ENCODE measurements at regions not wholly inside any gene's neighbourhood (a gene's known extent, or its start where the extent isn't known, plus 50 kb on each side); places are given as distances from the start of the nearest gene placed in this dataset.

DNA sequence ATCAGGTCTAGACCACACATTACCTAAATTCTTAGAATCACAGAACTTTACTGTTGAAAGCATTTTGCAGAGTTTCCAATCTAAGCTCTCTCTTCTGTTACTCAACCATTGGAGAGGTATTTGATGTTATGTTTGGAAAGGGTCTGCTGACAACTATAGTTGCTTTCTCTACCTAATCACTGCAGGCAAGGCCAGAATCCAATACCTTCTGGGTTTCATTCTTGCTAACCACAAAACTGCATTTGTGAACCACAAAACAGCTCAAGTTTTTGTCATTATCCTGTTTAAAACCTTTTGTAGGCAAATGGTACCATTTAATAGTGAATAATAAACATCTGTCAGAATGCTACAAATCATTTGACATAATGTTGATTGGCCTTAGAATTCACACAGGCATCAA, 380.1 kb downstream of the GASK1B start:
- TF ChIP-seq, protein P1, sequence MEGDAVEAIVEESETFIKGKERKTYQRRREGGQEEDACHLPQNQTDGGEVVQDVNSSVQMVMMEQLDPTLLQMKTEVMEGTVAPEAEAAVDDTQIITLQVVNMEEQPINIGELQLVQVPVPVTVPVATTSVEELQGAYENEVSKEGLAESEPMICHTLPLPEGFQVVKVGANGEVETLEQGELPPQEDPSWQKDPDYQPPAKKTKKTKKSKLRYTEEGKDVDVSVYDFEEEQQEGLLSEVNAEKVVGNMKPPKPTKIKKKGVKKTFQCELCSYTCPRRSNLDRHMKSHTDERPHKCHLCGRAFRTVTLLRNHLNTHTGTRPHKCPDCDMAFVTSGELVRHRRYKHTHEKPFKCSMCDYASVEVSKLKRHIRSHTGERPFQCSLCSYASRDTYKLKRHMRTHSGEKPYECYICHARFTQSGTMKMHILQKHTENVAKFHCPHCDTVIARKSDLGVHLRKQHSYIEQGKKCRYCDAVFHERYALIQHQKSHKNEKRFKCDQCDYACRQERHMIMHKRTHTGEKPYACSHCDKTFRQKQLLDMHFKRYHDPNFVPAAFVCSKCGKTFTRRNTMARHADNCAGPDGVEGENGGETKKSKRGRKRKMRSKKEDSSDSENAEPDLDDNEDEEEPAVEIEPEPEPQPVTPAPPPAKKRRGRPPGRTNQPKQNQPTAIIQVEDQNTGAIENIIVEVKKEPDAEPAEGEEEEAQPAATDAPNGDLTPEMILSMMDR (IDR thresholded peaks at IDR 0.05) = no peak
- TF ChIP-seq POLR2A (IDR thresholded peaks at IDR 0.05) = no peak

All from lower leg skin (tissue), 3 donors.